Colonic mucosa (tissue), 4 donors: ENCODE measurements at regions not wholly inside any gene's neighbourhood (a gene's known extent, or its start where the extent isn't known, plus 50 kb on each side); places are given as distances from the start of the nearest gene placed in this dataset.

Experiments
- DNase-seq: peaks from one replicate; pipeline ENCODE4 v3.0.0-alpha.2; 2020
- H3K27ac ChIP-seq: fragments of 200-600 bp; one replicate; pipeline ENCODE4 v1.8.0; 2021
- H3K27me3 ChIP-seq: fragments of 200-600 bp; one replicate; pipeline ENCODE4 v1.8.0; 2021
- H3K36me3 ChIP-seq: fragments of 200-600 bp; one replicate; pipeline ENCODE4 v1.8.0; 2021
- H3K4me1 ChIP-seq: fragments of 200-600 bp; one replicate; pipeline ENCODE4 v1.8.0; 2021; ENCODE audit warnings: mild to moderate bottlenecking
- H3K4me3 ChIP-seq: fragments of 200-600 bp; one replicate; pipeline ENCODE4 v1.8.0; 2021
- H3K9ac ChIP-seq, 2 donors: one replicate each; pipeline ENCODE4 v1.7.0; 2013; ENCODE audit warnings: control low read depth in 2 of 2, low read depth in 2 of 2, low read length in 2 of 2
- H3K9me3 ChIP-seq: fragments of 200-600 bp; one replicate; pipeline ENCODE4 v1.8.0; 2021
- CTCF ChIP-seq: fragments of 200-600 bp; IDR thresholded peaks from one replicate; pipeline ENCODE4 v1.8.0; 2022; ENCODE audit warnings: antibody characterized with exemption, mild to moderate bottlenecking
- intact Hi-C: fragments of 100-400 bp; cut with DNase I; formaldehyde crosslinking; loops from one replicate; pipeline ENCODE4 v1.14.1; 2022
- donor health status: healthy.
- donor health status: DM: no; HTN: no; CAD: no.
- donor health status: DM: no; HTN: no; CAD: no.

GRCh38 chr12:111057701-111058425 lies 137.5 kb upstream of the MYL2 start:
- DNase-seq: no peak
- Histone ChIP-seq H3K4me1 (no peaks in the 10 kb centered on the region), H3K9me3 (no peaks in the 10 kb centered on the region), H3K36me3 (no peaks in the 10 kb centered on the region), H3K27ac (no peak overlapping the region), H3K4me3 (no peak overlapping the region), H3K27me3 (no peaks in the 10 kb centered on the region), H3K9ac (no peak overlapping the region)
- intact Hi-C loops: no loop called here
- TF ChIP-seq CTCF: no peak

- H3K4me3 ChIP-seq: no peak overlapping the region
- no peaks in the 10 kb centered on the region for H3K27me3 ChIP-seq
- H3K9ac ChIP-seq: no peak overlapping the region
- no peak for DNase-seq
- H3K9me3 ChIP-seq: no peaks in the 10 kb centered on the region
- no peaks in the 10 kb centered on the region for H3K36me3 ChIP-seq
- intact Hi-C loops: no loop called here
- H3K27ac ChIP-seq: no peak overlapping the region
- TF ChIP-seq CTCF: no peak
- H3K4me1 ChIP-seq: no peaks in the 10 kb centered on the region
These were observed 136.5 kb upstream of the MYL2 start for GRCh38 chr12:111056618-111057521.

DNA sequence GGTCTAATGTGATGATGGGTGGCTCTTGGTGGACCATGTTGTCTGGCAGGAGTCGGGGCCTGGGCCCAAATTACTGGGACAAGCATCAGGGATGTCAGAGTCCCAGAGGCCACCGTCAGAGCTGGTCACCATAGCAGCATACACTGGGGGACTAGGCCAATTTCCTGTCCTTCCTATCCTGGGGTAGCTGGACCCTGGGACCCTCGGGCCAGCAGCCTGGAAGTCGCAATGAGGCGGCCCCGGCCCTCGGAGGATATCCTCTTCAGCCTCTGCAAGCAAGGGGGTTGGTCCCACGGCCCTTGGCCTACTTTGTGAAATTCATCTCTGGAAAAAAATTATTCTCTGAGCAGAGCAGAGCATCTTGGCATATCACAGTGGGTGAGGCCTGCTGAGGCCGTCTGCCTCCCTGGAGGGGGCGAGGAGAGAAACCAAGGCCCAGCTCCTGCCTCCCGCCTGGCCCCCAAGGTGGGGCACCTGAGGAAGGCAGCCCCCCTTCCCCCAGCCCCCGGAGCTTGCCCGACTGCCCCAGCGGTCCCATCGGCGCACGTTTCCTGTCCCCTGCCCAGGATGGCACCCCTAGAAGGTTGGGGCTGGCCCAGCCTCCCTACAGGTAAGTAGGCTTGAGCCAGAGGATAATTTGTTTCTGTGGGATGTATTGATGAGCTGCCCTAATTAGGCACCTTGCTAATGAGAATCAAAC lies 135.0 kb upstream of the MYL2 start:
- intact Hi-C loops: no loop called here
- Histone ChIP-seq H3K4me3 (no peak overlapping the region), H3K9ac (no peak overlapping the region), H3K27me3 (no peaks in the 10 kb centered on the region), H3K9me3 (no peaks in the 10 kb centered on the region), H3K27ac (no peak overlapping the region), H3K4me1 (no peaks in the 10 kb centered on the region), H3K36me3 (no peaks in the 10 kb centered on the region)
- DNase-seq: no peak
- no peak for TF ChIP-seq CTCF

- Histone ChIP-seq H3K27ac (no peak overlapping the region), H3K9me3 (no peaks in the 10 kb centered on the region), H3K36me3 (no peaks in the 10 kb centered on the region), H3K27me3 (no peaks in the 10 kb centered on the region), H3K4me1 (no peaks in the 10 kb centered on the region), H3K9ac (no peak overlapping the region), H3K4me3 (no peak overlapping the region)
- no peak for DNase-seq
- intact Hi-C loops: no loop called here
- TF ChIP-seq CTCF: no peak
These were observed 128.6 kb upstream of the MYL2 start for GRCh38 chr12:111048991-111049390.

DNA sequence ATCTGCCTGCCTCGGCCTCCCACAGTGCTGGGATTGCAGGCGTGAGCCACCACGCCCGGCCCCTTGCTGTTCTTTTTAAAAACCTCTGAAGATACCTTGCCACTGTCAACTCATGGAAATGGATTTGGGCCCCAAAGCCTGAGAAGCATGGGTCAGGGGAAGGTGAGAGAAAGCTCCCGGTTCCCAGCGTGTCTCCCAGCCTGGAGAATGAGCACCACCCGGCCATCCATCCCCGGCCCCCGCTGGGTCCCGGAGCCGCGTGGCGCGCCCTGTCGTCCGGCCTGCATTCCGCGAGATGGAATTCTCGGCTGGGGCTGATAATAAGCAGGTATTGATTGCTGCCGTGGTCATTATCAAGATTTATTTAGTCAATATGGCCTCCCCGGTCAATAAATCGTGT lies 126.5 kb upstream of the MYL2 start:
- no peak for DNase-seq
- intact Hi-C loops: no loop called here
- Histone ChIP-seq H3K4me3 (no peak overlapping the region), H3K4me1 (no peaks in the 10 kb centered on the region), H3K9me3 (no peaks in the 10 kb centered on the region), H3K9ac (no peak overlapping the region), H3K36me3 (no peaks in the 10 kb centered on the region), H3K27ac (no peak overlapping the region), H3K27me3 (no peaks in the 10 kb centered on the region)
- TF ChIP-seq CTCF: no peak
